ENCODE measurements at regions not wholly inside any gene's neighbourhood (a gene's known extent, or its start where the extent isn't known, plus 50 kb on each side); places are given as distances from the start of the nearest gene placed in this dataset.

GRCh38 chr6:156273065-156273711 is 504.0 kb upstream of the ARID1B start:
- Histone ChIP-seq H3K27me3 (no peaks in the 10 kb centered on the region), H3K36me3 (no peaks in the 10 kb centered on the region), H3K27ac (no peak overlapping the region), H3K4me1 (no peaks in the 10 kb centered on the region), H3K9me3 (no peaks in the 10 kb centered on the region), H3K4me3 (no peak overlapping the region)
- TF ChIP-seq POLR2A (IDR thresholded peaks at IDR 0.05) (no peak), CTCF (IDR thresholded peaks at IDR 0.05) (no peak), EP300 (IDR thresholded peaks at IDR 0.05) (no peak), POLR2AphosphoS5 (IDR thresholded peaks at IDR 0.05) (no peak)
- 85 to 94% methylated on average over 6 of the region's 6 CpGs for WGBS, 2 donors
- ATAC-seq (ENCODE audit: low FRiP score in 2 of 2) (no peak), DNase-seq (no peak)

- TF ChIP-seq POLR2AphosphoS5 (IDR thresholded peaks at IDR 0.05) (no peak), POLR2A (IDR thresholded peaks at IDR 0.05) (no peak), EP300 (IDR thresholded peaks at IDR 0.05) (no peak), CTCF (IDR thresholded peaks at IDR 0.05) (no peak)
- no peaks in the 10 kb centered on the region for H3K4me1 ChIP-seq
- ATAC-seq (ENCODE audit: low FRiP score in 2 of 2) (no peak), DNase-seq (peak in 1 of 2 donors; percentile 10)
- 73% methylated on average over 8 of the region's 8 CpGs for WGBS, 2 donors
- H3K9me3 ChIP-seq: no peaks in the 10 kb centered on the region
- H3K4me3 ChIP-seq: no peak overlapping the region
- H3K36me3 ChIP-seq: no peaks in the 10 kb centered on the region
- no peaks in the 10 kb centered on the region for H3K27me3 ChIP-seq
- no peak overlapping the region for H3K27ac ChIP-seq
Observed at GRCh38 chr6:156269751-156270369, 507.3 kb upstream of the ARID1B start.

- Histone ChIP-seq H3K9me3 (no peaks in the 10 kb centered on the region), H3K4me3 (no peak overlapping the region), H3K27ac (no peak overlapping the region), H3K36me3 (no peaks in the 10 kb centered on the region), H3K27me3 (no peaks in the 10 kb centered on the region), H3K4me1 (no peaks in the 10 kb centered on the region)
- WGBS, 2 donors: 49 to 66% methylated on average over 3 of the region's 3 CpGs
- no peak for TF ChIP-seq POLR2A (IDR thresholded peaks at IDR 0.05)
- TF ChIP-seq POLR2AphosphoS5 (IDR thresholded peaks at IDR 0.05): no peak
- no peak for TF ChIP-seq CTCF (IDR thresholded peaks at IDR 0.05)
- TF ChIP-seq EP300 (IDR thresholded peaks at IDR 0.05): no peak
- DNase-seq (no peak), ATAC-seq (ENCODE audit: low FRiP score in 2 of 2) (no peak)
Observed at GRCh38 chr6:156268849-156269248, 508.3 kb upstream of the ARID1B start.

GRCh38 chr6:156262014-156262413 is 515.2 kb upstream of the ARID1B start:
- WGBS, 2 donors: 42% methylated on average over 3 of the region's 3 CpGs
- ATAC-seq (ENCODE audit: low FRiP score in 2 of 2) (no peak), DNase-seq (no peak)
- Histone ChIP-seq H3K4me1 (no peaks in the 10 kb centered on the region), H3K9me3 (no peaks in the 10 kb centered on the region), H3K4me3 (no peak overlapping the region), H3K27me3 (no peaks in the 10 kb centered on the region), H3K36me3 (no peaks in the 10 kb centered on the region), H3K27ac (no peak overlapping the region)
- TF ChIP-seq CTCF (IDR thresholded peaks at IDR 0.05): no peak
- TF ChIP-seq EP300 (IDR thresholded peaks at IDR 0.05): no peak
- TF ChIP-seq POLR2A (IDR thresholded peaks at IDR 0.05): no peak
- TF ChIP-seq POLR2AphosphoS5 (IDR thresholded peaks at IDR 0.05): no peak

GRCh38 chr6:156260815-156261214 is 516.4 kb upstream of the ARID1B start:
- Histone ChIP-seq H3K9me3 (no peaks in the 10 kb centered on the region), H3K36me3 (no peaks in the 10 kb centered on the region), H3K4me3 (no peak overlapping the region), H3K27me3 (no peaks in the 10 kb centered on the region), H3K27ac (no peak overlapping the region), H3K4me1 (no peaks in the 10 kb centered on the region)
- no peak for TF ChIP-seq CTCF (IDR thresholded peaks at IDR 0.05)
- no peak for TF ChIP-seq EP300 (IDR thresholded peaks at IDR 0.05)
- no peak for TF ChIP-seq POLR2A (IDR thresholded peaks at IDR 0.05)
- no peak for TF ChIP-seq POLR2AphosphoS5 (IDR thresholded peaks at IDR 0.05)
- ATAC-seq (ENCODE audit: low FRiP score in 2 of 2): no peak
- WGBS, 2 donors: 53 to 91% methylated on average over 3 of the region's 3 CpGs
- DNase-seq: no peak

Measured in upper lobe of left lung (tissue), 6 donors.